GM19193 (cell line): ENCODE measurements at regions not wholly inside any gene's neighbourhood (a gene's known extent, or its start where the extent isn't known, plus 50 kb on each side); places are given as distances from the start of the nearest gene placed in this dataset.

Source experiments
- POLR2A ChIP-seq: IDR thresholded peaks from 4 replicates; pipeline ENCODE4 v1.6.1; 2011; ENCODE audit not compliant: insufficient read depth, insufficient read length; ENCODE audit errors: extremely low read depth

GRCh38 chr1:198957044-198957443, 318.2 kb downstream of the PTPRC start:
- TF ChIP-seq POLR2A, result no peak

- no peak for TF ChIP-seq POLR2A
Measured at GRCh38 chr1:198959032-198959431, 320.2 kb downstream of the PTPRC start.

DNA sequence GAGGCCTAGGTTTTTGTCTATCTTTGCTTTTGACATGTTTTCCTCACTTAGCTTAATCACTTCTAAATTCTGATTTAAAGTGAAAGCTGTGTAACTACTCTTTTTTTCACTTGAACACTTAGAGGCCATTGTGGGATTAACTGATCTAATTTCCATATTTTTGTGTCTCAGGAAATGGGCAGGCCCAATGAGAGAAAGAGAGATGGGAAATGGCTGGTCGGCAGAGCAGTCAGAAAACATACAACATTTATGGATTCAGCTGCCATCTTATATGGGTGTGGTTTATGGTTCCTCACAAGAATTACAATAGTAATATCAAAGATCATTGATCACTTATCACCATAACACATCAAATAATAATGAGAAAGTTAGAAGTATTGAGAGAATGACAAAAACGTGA, 320.8 kb downstream of the PTPRC start:
- no peak for TF ChIP-seq POLR2A

DNA sequence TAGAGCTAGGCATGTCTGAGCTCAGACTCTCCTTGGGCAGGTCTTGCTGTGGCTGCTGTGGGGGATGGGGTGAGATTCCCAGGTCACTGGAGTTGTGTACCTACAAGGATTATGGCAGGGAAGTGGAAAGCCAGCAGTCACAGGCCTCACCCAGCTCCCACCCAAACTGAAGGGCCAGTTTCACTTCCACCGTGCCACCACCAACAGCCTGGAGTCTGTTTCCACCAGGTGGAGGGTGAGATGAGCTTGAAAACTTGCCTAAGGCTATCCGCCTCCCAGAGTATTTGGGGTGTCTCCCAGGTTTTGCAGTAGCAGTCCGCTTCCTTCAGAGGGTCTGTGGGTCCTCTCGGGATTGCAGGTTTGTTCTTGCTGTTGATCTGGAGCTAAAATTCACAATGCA, 327.7 kb downstream of the PTPRC start:
- TF ChIP-seq POLR2A, result no peak

DNA sequence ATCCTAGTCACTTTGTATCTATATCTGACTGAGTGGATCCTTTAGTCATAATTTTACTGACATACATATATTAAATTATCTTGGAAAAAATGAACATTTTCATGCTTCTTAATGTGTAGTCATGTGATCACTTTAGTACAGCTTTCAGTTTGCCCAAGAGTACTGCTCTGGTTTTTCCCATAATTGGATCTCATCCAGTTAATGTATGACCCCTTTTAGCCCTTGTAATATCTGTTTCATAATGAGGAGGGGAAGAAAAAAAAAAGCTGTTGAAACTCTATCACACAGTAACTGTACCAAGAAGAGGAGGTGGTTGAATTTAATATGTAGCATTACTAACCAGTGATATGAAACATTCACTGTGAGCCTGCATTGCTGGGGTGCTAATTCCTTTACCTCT, 328.7 kb downstream of the PTPRC start:
- no peak for TF ChIP-seq POLR2A

DNA sequence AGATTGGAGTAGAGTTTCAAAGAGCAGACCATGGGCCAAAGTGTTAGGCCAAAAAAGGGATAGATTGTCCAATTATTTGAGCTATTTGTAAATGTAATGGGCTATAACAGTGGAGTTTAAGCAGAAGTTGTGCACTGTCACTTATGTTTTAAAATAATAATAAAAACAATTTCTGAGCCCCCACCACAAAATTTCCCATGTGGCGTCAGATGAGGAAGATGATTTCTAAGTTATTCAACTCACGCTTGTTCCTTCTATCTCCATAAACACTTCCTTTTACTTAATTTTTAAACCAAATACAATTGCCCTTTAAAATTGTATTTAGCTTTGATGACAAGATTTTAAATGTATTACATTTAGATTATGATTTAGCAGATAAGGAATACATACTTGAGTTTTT, 330.0 kb downstream of the PTPRC start:
- TF ChIP-seq POLR2A, result no peak

- no peak for TF ChIP-seq POLR2A
Measured at GRCh38 chr1:198969981-198970380, 331.1 kb downstream of the PTPRC start.

GRCh38 chr1:198970916-198971315, 332.1 kb downstream of the PTPRC start:
- no peak for TF ChIP-seq POLR2A

- no peak for TF ChIP-seq POLR2A
Measured at GRCh38 chr1:198977909-198978308, 339.1 kb downstream of the PTPRC start.

GRCh38 chr1:198978523-198978922, 339.7 kb downstream of the PTPRC start:
- TF ChIP-seq POLR2A, result no peak

DNA sequence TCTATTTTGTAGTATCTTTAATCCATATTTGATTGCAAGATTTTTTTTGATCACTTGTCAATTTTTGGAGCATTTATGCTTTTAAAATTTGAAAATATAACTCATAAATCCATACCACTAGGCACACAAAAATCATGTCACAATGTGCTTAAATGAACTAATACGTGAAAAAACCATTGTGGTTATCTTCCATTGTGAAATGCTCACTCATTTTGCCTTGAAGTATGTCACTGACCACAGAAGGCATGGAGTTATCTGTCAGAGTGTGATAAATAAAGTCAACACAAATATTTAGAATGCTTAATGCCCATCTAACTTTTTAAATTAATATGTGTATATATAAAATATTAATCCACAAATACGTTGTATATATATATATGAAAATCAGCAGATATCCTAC, 347.2 kb downstream of the PTPRC start:
- TF ChIP-seq POLR2A, result no peak

DNA sequence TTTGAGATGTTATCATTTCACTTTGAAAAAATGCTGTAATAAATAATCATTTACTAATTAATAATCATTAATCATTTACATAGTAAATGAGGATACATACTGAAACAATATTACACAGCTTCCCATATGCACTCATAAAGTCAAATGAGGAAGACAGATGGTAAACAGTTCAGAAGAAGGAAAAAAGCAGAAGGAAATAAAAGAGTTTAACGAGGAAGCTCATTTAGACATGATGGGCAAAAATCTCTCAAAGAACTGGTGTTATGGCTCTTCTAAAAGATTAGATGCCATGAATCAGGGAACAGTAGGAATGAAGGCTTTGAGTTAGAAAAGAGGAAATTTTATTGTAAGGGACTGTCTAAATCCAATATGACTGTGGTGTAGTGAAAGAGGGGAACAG, 347.6 kb downstream of the PTPRC start:
- TF ChIP-seq POLR2A, result no peak

DNA sequence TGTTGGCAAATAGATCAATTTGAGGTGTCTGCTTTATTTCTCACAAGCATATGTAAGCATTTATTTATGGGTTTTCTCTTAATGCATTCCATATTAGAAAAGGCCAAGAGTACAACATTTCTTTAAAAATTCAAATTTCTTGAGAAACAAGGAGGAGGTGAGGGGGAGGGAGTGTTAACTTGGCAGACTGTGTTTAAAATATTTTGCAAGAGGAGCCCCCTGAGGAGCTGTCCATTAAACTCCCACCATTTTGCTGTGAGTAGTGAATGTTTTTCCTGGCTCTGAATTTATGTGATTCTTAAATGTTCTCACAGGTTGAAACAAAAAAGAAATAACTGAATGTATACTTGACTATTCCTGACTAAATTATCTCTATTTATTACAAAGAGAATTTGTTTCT, 363.8 kb downstream of the PTPRC start:
- TF ChIP-seq POLR2A, result no peak

DNA sequence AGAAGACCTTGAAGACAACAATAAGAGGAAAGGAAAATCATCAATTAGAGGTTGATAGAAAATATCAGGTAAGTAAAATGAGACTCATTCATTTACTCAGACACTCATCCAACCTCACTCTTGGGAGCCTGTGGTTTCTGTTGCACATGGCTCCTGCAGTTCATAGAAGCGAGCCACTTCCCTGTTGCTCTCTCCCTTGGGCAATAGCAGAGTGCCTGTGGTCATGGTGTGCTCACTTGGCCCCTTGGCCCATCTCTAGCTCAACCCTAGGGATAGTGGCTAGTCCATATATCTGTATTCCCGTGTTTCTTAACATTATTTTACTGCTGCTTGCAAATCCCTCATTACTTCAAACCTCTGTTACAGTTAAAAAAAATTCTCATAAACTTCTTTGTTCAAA, 368.6 kb downstream of the PTPRC start:
- no peak for TF ChIP-seq POLR2A

DNA sequence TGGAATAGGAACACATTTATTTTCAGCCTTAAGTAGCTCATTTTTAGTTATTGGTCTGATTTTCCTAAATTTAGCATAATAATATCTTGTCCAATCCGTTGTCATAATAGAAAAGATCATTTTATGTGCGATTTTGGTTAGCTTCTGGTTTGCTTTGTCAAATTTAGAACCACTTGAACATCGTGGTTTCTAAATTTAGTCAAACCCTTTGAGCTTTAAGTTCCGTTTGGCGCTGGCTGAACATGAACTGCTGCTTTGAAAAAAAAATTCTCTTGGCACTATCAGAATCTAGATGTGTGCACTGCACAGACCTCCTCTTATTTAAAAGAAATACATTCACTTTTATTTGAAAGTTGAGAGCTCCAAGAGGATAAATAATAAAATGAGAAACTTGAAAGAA, 370.6 kb downstream of the PTPRC start:
- TF ChIP-seq POLR2A, result no peak

- no peak for TF ChIP-seq POLR2A
Measured at GRCh38 chr1:199010492-199010891, 371.7 kb downstream of the PTPRC start.

- no peak for TF ChIP-seq POLR2A
Measured at GRCh38 chr1:199010933-199011332, 372.1 kb downstream of the PTPRC start.
